HepG2 (cell line): ENCODE measurements at regions not wholly inside any gene's neighbourhood (a gene's known extent, or its start where the extent isn't known, plus 50 kb on each side); places are given as distances from the start of the nearest gene placed in this dataset.

ENCODE experiments used
- ATAC-seq: fragments of 200-7000 bp; cut with Tn5 transposase; 3 replicates; pipeline ENCODE4 v1.9.1; 2020; ENCODE audit warnings: mild to moderate bottlenecking, moderate library complexity
- BruUV-seq: library from RNA; stranded (reverse); fragments of 400-500 nt; replicated peaks from 2 replicates; lab custom pipeline; 2021; lab: Mats Ljungman, UMichigan
- CTCF ChIA-PET: fragments of 300-600 bp; formaldehyde crosslinking; extraction: SDS; loops from one replicate; lab custom pipeline; 2021; ENCODE audit warnings: low total read pairs, inconsistent platforms, low intra/inter-chr PET ratio; lab: Yijun Ruan, JAX
- POLR2A ChIA-PET: fragments of 350-600 bp; sonication (Branson Sonifier 250); formaldehyde crosslinking; loops from one replicate; lab custom pipeline; 2020; ENCODE audit warnings: antibody characterized with exemption, inconsistent platforms; lab: Yijun Ruan, JAX
- DNase-seq: peaks from one replicate; pipeline ENCODE4 v3.0.0-alpha.2; 2015; ENCODE audit warnings: low spot score
- FAIRE-seq: peaks from 3 replicates; lab custom pipeline; 2011; peaks lifted over from hg19 to GRCh38; lab: Jason Lieb, UNC
- H2AFZ ChIP-seq: one replicate; pipeline ENCODE4 v1.6.1; 2011; ENCODE audit warnings: low read length, inconsistent platforms
- H3K27ac ChIP-seq: fragments of 300-600 bp; 3 replicates; pipeline ENCODE4 v1.8.0; 2011; ENCODE audit warnings: mixed run types, mild to moderate bottlenecking, mixed read lengths, low read length, inconsistent platforms; ENCODE audit not compliant: insufficient read depth; ENCODE audit errors: extremely low read length
- H3K27me3 ChIP-seq, 2 experiments: fragments of 200-600 bp in 1 of 2; 2 replicates in 1 of 2; 3 replicates in 1 of 2; pipeline versions ENCODE4 v1.6.0 to v1.8.0; 2011; ENCODE audit warnings: low read length in 2 of 2, mild to moderate bottlenecking in 2 of 2, moderate library complexity in 2 of 2, inconsistent platforms in 1 of 2; ENCODE audit not compliant: insufficient read depth in 2 of 2, control insufficient read depth in 1 of 2
- H3K36me3 ChIP-seq, 2 experiments: fragments of 200-600 bp in 1 of 2; replicated peaks in 1 of 2; 2 replicates in 1 of 2; 3 replicates in 1 of 2; pipeline versions ENCODE4 v1.5.1 to v1.8.0; 2011; ENCODE audit warnings: low read length in 2 of 2, inconsistent platforms in 1 of 2; ENCODE audit not compliant: insufficient read depth in 2 of 2, control insufficient read depth in 1 of 2
- H3K4me1 ChIP-seq: 2 replicates; pipeline ENCODE4 v1.5.1; 2012; ENCODE audit warnings: low read length, inconsistent platforms; ENCODE audit not compliant: insufficient read depth
- H3K4me2 ChIP-seq: 2 replicates; pipeline ENCODE4 v1.6.0; 2011; ENCODE audit warnings: low read depth, low read length, inconsistent platforms
- H3K4me3 ChIP-seq, 3 experiments: fragments of 200-600 bp in 1 of 3; sonication (generic), shearing (Covaris generic) in 1 of 3; replicated peaks in 1 of 3; 2 replicates each; pipeline ENCODE4 v1.5.1; 2011 to 2016; ENCODE audit warnings: low read length in 3 of 3, inconsistent platforms in 2 of 3, low read depth in 2 of 3, mild to moderate bottlenecking in 2 of 3, control low read depth in 1 of 3, mixed read lengths in 1 of 3; ENCODE audit not compliant: insufficient read depth in 1 of 3
- H3K79me2 ChIP-seq: one replicate; pipeline ENCODE4 v1.6.1; 2011; ENCODE audit warnings: low read length, inconsistent platforms; ENCODE audit not compliant: insufficient read depth
- H3K9ac ChIP-seq: 2 replicates; pipeline ENCODE4 v1.6.0; 2011; ENCODE audit warnings: mild to moderate bottlenecking, low read depth, low read length, inconsistent platforms; ENCODE audit not compliant: insufficient read depth
- H3K9me3 ChIP-seq: 2 replicates; pipeline ENCODE4 v1.5.1; 2012; ENCODE audit warnings: mild to moderate bottlenecking, low read length
- H4K20me1 ChIP-seq: 2 replicates; pipeline ENCODE4 v1.6.0; 2011; ENCODE audit warnings: inconsistent platforms, mild to moderate bottlenecking, low read length, moderate library complexity; ENCODE audit not compliant: insufficient read depth
- ARID5B ChIP-seq: IDR thresholded peaks from 2 replicates; pipeline ENCODE4 v1.4.0; 2020; ENCODE audit warnings: mild to moderate bottlenecking, missing genetic modification reagents
- BCL6 ChIP-seq: IDR thresholded peaks from 2 replicates; pipeline ENCODE4 v1.6.1; 2016; ENCODE audit warnings: missing genetic modification reagents, missing compliant biosample characterization
- FOSL2 ChIP-seq: sonication (generic); formaldehyde crosslinking; IDR thresholded peaks from 2 replicates; pipeline ENCODE4 v1.4.0; 2020; ENCODE audit warnings: missing genetic modification reagents
- HMG20A ChIP-seq: IDR thresholded peaks from 2 replicates; pipeline ENCODE4 v1.6.1; 2016; ENCODE audit warnings: borderline replicate concordance
- HOXA5 ChIP-seq: sonication (generic); formaldehyde crosslinking; IDR thresholded peaks from 2 replicates; pipeline ENCODE4 v1.4.0; 2020; ENCODE audit warnings: missing genetic modification reagents
- NFE2 ChIP-seq: sonication (generic); formaldehyde crosslinking; IDR thresholded peaks from 2 replicates; pipeline ENCODE4 v1.4.0; 2020; ENCODE audit warnings: missing genetic modification reagents
- ZFP82 ChIP-seq: sonication (generic); formaldehyde crosslinking; IDR thresholded peaks from 2 replicates; pipeline ENCODE4 v1.5.1; 2020; ENCODE audit warnings: mild to moderate bottlenecking, missing genetic modification reagents, borderline replicate concordance
- ZNF558 ChIP-seq: sonication (generic); formaldehyde crosslinking; IDR thresholded peaks from 2 replicates; pipeline ENCODE4 v1.9.0; 2022; ENCODE audit warnings: mild to moderate bottlenecking, missing genetic modification reagents, borderline replicate concordance
- ZNF572 ChIP-seq: sonication (generic); formaldehyde crosslinking; IDR thresholded peaks from 2 replicates; pipeline ENCODE4 v1.5.1; 2020; ENCODE audit warnings: mild to moderate bottlenecking, missing genetic modification reagents
- ZNF775 ChIP-seq: sonication (generic); formaldehyde crosslinking; IDR thresholded peaks from 2 replicates; pipeline ENCODE4 v1.4.0; 2020; ENCODE audit warnings: missing genetic modification reagents, mild to moderate bottlenecking, moderate library complexity, borderline replicate concordance
- ZNF776 ChIP-seq: sonication (generic); formaldehyde crosslinking; IDR thresholded peaks from 2 replicates; pipeline ENCODE4 v1.4.0; 2020; ENCODE audit warnings: mild to moderate bottlenecking, missing genetic modification reagents
- ZSCAN29 ChIP-seq: sonication (generic); formaldehyde crosslinking; conservative IDR thresholded peaks from 2 replicates; pipeline ENCODE4 v1.4.0; 2020; ENCODE audit warnings: mild to moderate bottlenecking, missing genetic modification reagents
- ZSCAN31 ChIP-seq: sonication (generic); formaldehyde crosslinking; IDR thresholded peaks from 2 replicates; pipeline ENCODE4 v1.5.0; 2020; ENCODE audit warnings: low read depth, mild to moderate bottlenecking, missing genetic modification reagents
- WGBS: methylation state at CpG from one replicate; pipeline ENCODE4 v1.1.6; 2017; ENCODE audit warnings: low lambda C conversion rate; 5-methylcytosine and 5-hydroxymethylcytosine counted together
- in situ Hi-C: cut with HindIII; loops from 2 replicates; pipeline ENCODE4 v1.10.0; 2017; ENCODE audit warnings: low pct_unique_long_range_greater_than_20kb; ENCODE audit not compliant: extremely low pct_ligation_motif_present
- intact Hi-C: fragments of 100-400 bp; cut with micrococcal nuclease; formaldehyde crosslinking; loops from one replicate; pipeline ENCODE4 v1.10.0; 2022; ENCODE audit not compliant: unreplicated experiment
- TF ChIP-seq, protein P1 (sequence below): sonication (generic); formaldehyde crosslinking; IDR thresholded peaks from 2 replicates; pipeline ENCODE4 v1.4.0; 2020; ENCODE audit warnings: missing genetic modification reagents
- TF ChIP-seq, protein P2 (sequence below): IDR thresholded peaks from 2 replicates; pipeline ENCODE4 v1.6.1; 2016; ENCODE audit warnings: low read depth

- Histone ChIP-seq H3K9ac (no peak overlapping the region), H3K4me3 (no peak overlapping the region)
- FAIRE-seq, result no peak
- intact Hi-C loops, result no loop called here
- no peak for TF ChIP-seq ZSCAN31 (CRISPR knock-in tag)
- TF ChIP-seq HOXA5, result 0 out of 2 replicates have a peak, but pooled peaks have one; percentile 41
- no peak for TF ChIP-seq ZNF775
- TF ChIP-seq ARID5B (CRISPR knock-in tag), result peak; percentile 14; the same call in 1 of the 2 replicates
- no peak for TF ChIP-seq ZNF572 (CRISPR knock-in tag)
- peak; percentile 78 for TF ChIP-seq FOSL2 (CRISPR knock-in tag)
- no peak for TF ChIP-seq ZSCAN29 (CRISPR knock-in tag)
- TF ChIP-seq ZNF558 (CRISPR knock-in tag), result no peak
- TF ChIP-seq, protein P1, sequence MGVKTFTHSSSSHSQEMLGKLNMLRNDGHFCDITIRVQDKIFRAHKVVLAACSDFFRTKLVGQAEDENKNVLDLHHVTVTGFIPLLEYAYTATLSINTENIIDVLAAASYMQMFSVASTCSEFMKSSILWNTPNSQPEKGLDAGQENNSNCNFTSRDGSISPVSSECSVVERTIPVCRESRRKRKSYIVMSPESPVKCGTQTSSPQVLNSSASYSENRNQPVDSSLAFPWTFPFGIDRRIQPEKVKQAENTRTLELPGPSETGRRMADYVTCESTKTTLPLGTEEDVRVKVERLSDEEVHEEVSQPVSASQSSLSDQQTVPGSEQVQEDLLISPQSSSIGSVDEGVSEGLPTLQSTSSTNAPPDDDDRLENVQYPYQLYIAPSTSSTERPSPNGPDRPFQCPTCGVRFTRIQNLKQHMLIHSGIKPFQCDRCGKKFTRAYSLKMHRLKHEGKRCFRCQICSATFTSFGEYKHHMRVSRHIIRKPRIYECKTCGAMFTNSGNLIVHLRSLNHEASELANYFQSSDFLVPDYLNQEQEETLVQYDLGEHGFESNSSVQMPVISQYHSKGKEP, result no peak
- TF ChIP-seq BCL6 (CRISPR knock-in tag), result peak; percentile 39; the same call in 1 of the 2 replicates
- no peak for TF ChIP-seq ZNF776 (CRISPR knock-in tag)
- TF ChIP-seq, protein P2, sequence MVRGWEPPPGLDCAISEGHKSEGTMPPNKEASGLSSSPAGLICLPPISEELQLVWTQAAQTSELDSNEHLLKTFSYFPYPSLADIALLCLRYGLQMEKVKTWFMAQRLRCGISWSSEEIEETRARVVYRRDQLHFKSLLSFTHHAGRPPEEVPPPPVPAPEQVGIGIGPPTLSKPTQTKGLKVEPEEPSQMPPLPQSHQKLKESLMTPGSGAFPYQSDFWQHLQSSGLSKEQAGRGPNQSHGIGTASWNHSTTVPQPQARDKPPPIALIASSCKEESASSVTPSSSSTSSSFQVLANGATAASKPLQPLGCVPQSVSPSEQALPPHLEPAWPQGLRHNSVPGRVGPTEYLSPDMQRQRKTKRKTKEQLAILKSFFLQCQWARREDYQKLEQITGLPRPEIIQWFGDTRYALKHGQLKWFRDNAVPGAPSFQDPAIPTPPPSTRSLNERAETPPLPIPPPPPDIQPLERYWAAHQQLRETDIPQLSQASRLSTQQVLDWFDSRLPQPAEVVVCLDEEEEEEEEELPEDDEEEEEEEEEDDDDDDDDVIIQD (CRISPR knock-in tag), result peak; percentile 88
- peak; percentile 21; the same call in 1 of the 2 replicates for TF ChIP-seq HMG20A (CRISPR knock-in tag)
- TF ChIP-seq ZFP82 (CRISPR knock-in tag), result no peak
- no peak for TF ChIP-seq NFE2
- TF ChIP-seq, all 625 proteins: peak for 6
- DNase-seq (peak; percentile 49), ATAC-seq (no peak)
- Histone ChIP-seq H3K4me1 (peaks cover 62% of the 10 kb centered on the region), H3K27me3 (no peaks in the 10 kb centered on the region), H3K36me3 (no peaks in the 10 kb centered on the region), H3K9me3 (no peaks in the 10 kb centered on the region), H4K20me1 (no peaks in the 10 kb centered on the region), H2AFZ (no peak overlapping the region), H3K4me2 (no peak overlapping the region), H3K79me2 (no peaks in the 10 kb centered on the region), H3K27ac (no peak overlapping the region)
- BruUV-seq, result no TSS peak
- ChIA-PET POLR2A (interaction anchor here (1.8 kb wide), 1 partner anchor 143 kb away, joined by 9 read pairs; the partner anchor contains the start of gene HNMT), CTCF (no interaction called here)
- WGBS, result 72% methylated on average over 4 of the region's 4 CpGs
- in situ Hi-C loops, result no loop called here
Observed at GRCh38 chr2:138107288-138107687, 143.0 kb downstream of the HNMT start.
